Sigmoid colon (tissue), 6 donors: ENCODE measurements at regions not wholly inside any gene's neighbourhood (a gene's known extent, or its start where the extent isn't known, plus 50 kb on each side); places are given as distances from the start of the nearest gene placed in this dataset.

Experiments used
- DNase-seq: peaks from one replicate; pipeline ENCODE4 v3.0.0-alpha.2; 2019
- H3K27ac ChIP-seq, 4 donors: fragments of 200-600 bp; sonication (generic); one replicate each; pipeline ENCODE4 v1.5.1; 2016 to 2019; ENCODE audit warnings: mild to moderate bottlenecking in 1 of 4
- H3K27me3 ChIP-seq, 3 donors: fragments of 200-600 bp; sonication (generic); one replicate each; pipeline ENCODE4 v1.5.1; 2019; ENCODE audit warnings: mild to moderate bottlenecking in 1 of 3
- H3K36me3 ChIP-seq, 4 donors: fragments of 200-600 bp; sonication (generic); one replicate each; pipeline ENCODE4 v1.5.1; 2016 to 2019
- H3K4me1 ChIP-seq, 4 donors: fragments of 200-600 bp; sonication (generic); one replicate each; pipeline ENCODE4 v1.5.1; 2017 to 2019
- H3K4me3 ChIP-seq, 4 donors: fragments of 200-600 bp; sonication (generic); one replicate each; pipeline ENCODE4 v1.5.1; 2017 to 2019; ENCODE audit warnings: mild to moderate bottlenecking in 2 of 4, moderate library complexity in 1 of 4
- H3K9me3 ChIP-seq, 4 donors: fragments of 200-600 bp in 3 of 4; sonication (generic) in 3 of 4; one replicate each; pipeline versions ENCODE4 v1.5.1 to v1.6.1; 2013 to 2019
- EP300 ChIP-seq, 4 donors: sonication (generic); formaldehyde crosslinking; IDR thresholded peaks; one replicate each; pipeline ENCODE4 v1.6.1; 2017; ENCODE audit warnings: antibody characterized with exemption in 4 of 4
- POLR2A ChIP-seq, 2 donors: fragments of 450-650 bp; IDR thresholded peaks; one replicate each; pipeline ENCODE4 v1.6.1; 2016; ENCODE audit warnings: antibody characterized with exemption in 2 of 2, mild to moderate bottlenecking in 2 of 2, moderate library complexity in 2 of 2
- POLR2AphosphoS5 ChIP-seq, 4 donors: sonication (generic); formaldehyde crosslinking; IDR thresholded peaks; one replicate each; pipeline ENCODE4 v1.6.1; 2017; ENCODE audit warnings: antibody characterized with exemption in 4 of 4
- WGBS, 2 donors: extraction: QIAGEN DNeasy Blood & Tissue Kit; methylation state at CpG; one replicate each; pipeline ENCODE4 v1.1.7; 2013; 5-methylcytosine and 5-hydroxymethylcytosine counted together
- intact Hi-C: fragments of 100-400 bp; cut with DNase I; formaldehyde crosslinking; loops from one replicate; pipeline ENCODE4 v1.15.1; 2023
- TF ChIP-seq, protein P1 (sequence below), 4 experiments: fragments of 450-650 bp in 3 of 4; fragments of 200-600 bp in 1 of 4; IDR thresholded peaks; one replicate each; pipeline ENCODE4 v1.5.1; 2016 to 2019; ENCODE audit warnings: antibody characterized with exemption in 4 of 4, mild to moderate bottlenecking in 3 of 4, moderate library complexity in 2 of 4
- donor health status: healthy with polysubstance abuse.
- donor health status: healthy.

- intact Hi-C loops: no loop called here
Observed at GRCh38 chr12:127722611-127723010, 544.4 kb upstream of the TMEM132C start.

GRCh38 chr12:127723251-127723650 lies 543.7 kb upstream of the TMEM132C start:
- Histone ChIP-seq H3K36me3 (no peaks in the 10 kb centered on the region), H3K27me3 (no peaks in the 10 kb centered on the region), H3K4me1 (no peaks in the 10 kb centered on the region), H3K27ac (no peak overlapping the region), H3K9me3 (no peaks in the 10 kb centered on the region), H3K4me3 (no peak overlapping the region)
- TF ChIP-seq EP300 (IDR thresholded peaks at IDR 0.05): no peak
- TF ChIP-seq, protein P1, sequence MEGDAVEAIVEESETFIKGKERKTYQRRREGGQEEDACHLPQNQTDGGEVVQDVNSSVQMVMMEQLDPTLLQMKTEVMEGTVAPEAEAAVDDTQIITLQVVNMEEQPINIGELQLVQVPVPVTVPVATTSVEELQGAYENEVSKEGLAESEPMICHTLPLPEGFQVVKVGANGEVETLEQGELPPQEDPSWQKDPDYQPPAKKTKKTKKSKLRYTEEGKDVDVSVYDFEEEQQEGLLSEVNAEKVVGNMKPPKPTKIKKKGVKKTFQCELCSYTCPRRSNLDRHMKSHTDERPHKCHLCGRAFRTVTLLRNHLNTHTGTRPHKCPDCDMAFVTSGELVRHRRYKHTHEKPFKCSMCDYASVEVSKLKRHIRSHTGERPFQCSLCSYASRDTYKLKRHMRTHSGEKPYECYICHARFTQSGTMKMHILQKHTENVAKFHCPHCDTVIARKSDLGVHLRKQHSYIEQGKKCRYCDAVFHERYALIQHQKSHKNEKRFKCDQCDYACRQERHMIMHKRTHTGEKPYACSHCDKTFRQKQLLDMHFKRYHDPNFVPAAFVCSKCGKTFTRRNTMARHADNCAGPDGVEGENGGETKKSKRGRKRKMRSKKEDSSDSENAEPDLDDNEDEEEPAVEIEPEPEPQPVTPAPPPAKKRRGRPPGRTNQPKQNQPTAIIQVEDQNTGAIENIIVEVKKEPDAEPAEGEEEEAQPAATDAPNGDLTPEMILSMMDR (IDR thresholded peaks at IDR 0.05): no peak
- TF ChIP-seq POLR2AphosphoS5 (IDR thresholded peaks at IDR 0.05): no peak
- no peak for TF ChIP-seq POLR2A (IDR thresholded peaks at IDR 0.05)
- intact Hi-C loops: no loop called here
- WGBS, 2 donors: 65 to 81% methylated on average over 4 of the region's 4 CpGs
- no peak for DNase-seq

More at GRCh38 chr12:127722611-127723010, 544.4 kb upstream of the TMEM132C start:
- Histone ChIP-seq H3K27me3 (no peaks in the 10 kb centered on the region), H3K4me1 (no peaks in the 10 kb centered on the region), H3K9me3 (no peaks in the 10 kb centered on the region), H3K27ac (no peak overlapping the region), H3K4me3 (no peak overlapping the region), H3K36me3 (no peaks in the 10 kb centered on the region)
- TF ChIP-seq POLR2A (IDR thresholded peaks at IDR 0.05) (no peak), EP300 (IDR thresholded peaks at IDR 0.05) (no peak), POLR2AphosphoS5 (IDR thresholded peaks at IDR 0.05) (no peak)
- TF ChIP-seq, protein P1 (IDR thresholded peaks at IDR 0.05): no peak
- DNase-seq: no peak
- WGBS, 2 donors: 74 to 77% methylated on average over 5 of the region's 5 CpGs

DNA sequence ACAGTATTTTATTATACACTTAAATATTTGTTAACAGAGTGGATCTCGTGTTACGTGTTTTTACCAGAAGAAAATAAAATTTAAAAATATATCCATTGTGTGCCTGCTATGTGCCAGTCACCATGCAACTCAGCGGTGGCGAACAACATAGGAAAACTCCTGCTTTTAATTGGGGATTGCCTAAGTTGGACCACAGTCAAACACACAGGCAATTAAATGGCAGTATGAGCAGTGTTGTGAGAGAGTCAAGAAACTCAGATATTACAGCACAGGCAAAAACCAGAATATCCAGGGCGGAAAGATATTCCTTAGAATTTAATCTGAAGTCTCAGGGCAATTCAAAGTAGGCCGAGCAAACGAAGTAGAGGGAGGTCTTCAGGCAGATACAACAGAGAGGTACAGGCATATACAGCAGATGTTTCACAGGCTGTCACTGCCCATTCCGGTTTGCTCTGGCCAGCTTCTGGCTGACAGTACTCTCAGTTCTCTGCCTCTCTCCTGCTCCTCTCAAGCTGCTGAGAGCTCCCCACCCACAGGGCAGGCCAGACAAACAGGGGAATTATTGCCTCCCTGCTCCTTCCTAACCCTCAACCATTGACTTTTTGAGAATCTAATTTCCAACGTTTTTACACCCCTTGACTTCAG lies 540.2 kb upstream of the TMEM132C start:
- TF ChIP-seq, protein P1 (IDR thresholded peaks at IDR 0.05): no peak
- TF ChIP-seq POLR2A (IDR thresholded peaks at IDR 0.05): no peak
- TF ChIP-seq EP300 (IDR thresholded peaks at IDR 0.05): no peak
- TF ChIP-seq POLR2AphosphoS5 (IDR thresholded peaks at IDR 0.05): no peak
- no peak for DNase-seq
- intact Hi-C loops: no loop called here
- H3K27me3 ChIP-seq: no peaks in the 10 kb centered on the region
- no peaks in the 10 kb centered on the region for H3K9me3 ChIP-seq
- H3K36me3 ChIP-seq: no peaks in the 10 kb centered on the region
- WGBS, 2 donors: 61 to 71% methylated on average over 9 of the region's 9 CpGs
- H3K4me3 ChIP-seq: no peak overlapping the region
- no peaks in the 10 kb centered on the region for H3K4me1 ChIP-seq
- no peak overlapping the region for H3K27ac ChIP-seq

GRCh38 chr12:127728285-127728684 lies 538.7 kb upstream of the TMEM132C start:
- H3K36me3 ChIP-seq: no peaks in the 10 kb centered on the region
- no peak for DNase-seq
- H3K27ac ChIP-seq: no peak overlapping the region
- intact Hi-C loops: no loop called here
- WGBS, 2 donors: 75 to 77% methylated on average over 3 of the region's 3 CpGs
- no peaks in the 10 kb centered on the region for H3K9me3 ChIP-seq
- no peak for TF ChIP-seq EP300 (IDR thresholded peaks at IDR 0.05)
- TF ChIP-seq POLR2A (IDR thresholded peaks at IDR 0.05): no peak
- no peak for TF ChIP-seq POLR2AphosphoS5 (IDR thresholded peaks at IDR 0.05)
- TF ChIP-seq, protein P1 (IDR thresholded peaks at IDR 0.05): no peak
- H3K27me3 ChIP-seq: no peaks in the 10 kb centered on the region
- no peak overlapping the region for H3K4me3 ChIP-seq
- H3K4me1 ChIP-seq: no peaks in the 10 kb centered on the region

GRCh38 chr12:127728729-127729128 lies 538.2 kb upstream of the TMEM132C start:
- intact Hi-C loops: no loop called here
- Histone ChIP-seq H3K9me3 (no peaks in the 10 kb centered on the region), H3K36me3 (no peaks in the 10 kb centered on the region), H3K4me3 (no peak overlapping the region), H3K27me3 (no peaks in the 10 kb centered on the region), H3K27ac (no peak overlapping the region), H3K4me1 (no peaks in the 10 kb centered on the region)
- 86 to 87% methylated on average over 5 of the region's 5 CpGs for WGBS, 2 donors
- no peak for TF ChIP-seq EP300 (IDR thresholded peaks at IDR 0.05)
- TF ChIP-seq POLR2AphosphoS5 (IDR thresholded peaks at IDR 0.05): no peak
- no peak for DNase-seq
